ENCODE measurements at regions not wholly inside any gene's neighbourhood (a gene's known extent, or its start where the extent isn't known, plus 50 kb on each side); places are given as distances from the start of the nearest gene placed in this dataset.

GRCh38 chr20:24872291-24873024, 76.6 kb upstream of the CST7 start:
- DNase-seq: no peak

GRCh38 chr20:24873025-24873620, 75.9 kb upstream of the CST7 start:
- no peak for DNase-seq

DNA sequence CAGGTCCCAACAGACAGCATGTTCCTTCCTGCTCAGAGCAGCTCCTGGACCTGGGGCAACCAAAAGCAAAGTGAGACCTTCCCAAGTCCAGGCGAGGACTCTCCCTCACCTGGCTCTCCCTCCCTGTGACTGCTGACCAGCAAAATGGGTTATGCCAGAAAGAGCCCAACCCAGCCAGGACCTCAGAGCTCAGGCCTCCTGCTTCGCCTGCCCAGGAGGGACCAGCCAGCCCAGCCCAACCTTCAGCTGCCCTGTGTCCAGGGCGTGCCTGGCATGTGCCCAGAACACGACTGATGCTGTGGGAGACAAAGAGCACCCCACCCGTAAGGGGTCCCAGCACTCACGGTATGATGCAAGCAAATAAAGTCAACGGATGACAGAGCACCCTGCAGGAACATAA, 74.0 kb upstream of the CST7 start:
- no peak for DNase-seq

DNA sequence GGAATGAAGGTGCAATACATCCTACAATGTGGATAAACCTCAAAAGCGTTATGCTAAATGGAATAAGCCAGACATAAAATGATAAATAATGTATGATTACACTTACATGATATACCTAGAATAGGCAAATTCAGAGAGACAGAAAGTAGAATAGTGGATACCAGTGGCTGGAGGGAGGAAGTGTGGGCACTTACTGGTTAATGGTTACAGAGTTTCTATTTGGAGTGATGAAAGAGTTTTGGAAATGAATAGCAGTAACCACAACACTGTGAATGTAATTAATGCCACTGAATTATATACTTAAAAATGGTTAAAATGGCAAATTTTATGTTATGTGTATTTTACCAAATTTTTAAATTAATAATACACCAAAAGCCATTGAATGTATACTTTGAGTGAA, 71.4 kb upstream of the CST7 start:
- no peak for DNase-seq

GRCh38 chr20:24878657-24879056, 70.4 kb upstream of the CST7 start:
- no peak for DNase-seq

DNA sequence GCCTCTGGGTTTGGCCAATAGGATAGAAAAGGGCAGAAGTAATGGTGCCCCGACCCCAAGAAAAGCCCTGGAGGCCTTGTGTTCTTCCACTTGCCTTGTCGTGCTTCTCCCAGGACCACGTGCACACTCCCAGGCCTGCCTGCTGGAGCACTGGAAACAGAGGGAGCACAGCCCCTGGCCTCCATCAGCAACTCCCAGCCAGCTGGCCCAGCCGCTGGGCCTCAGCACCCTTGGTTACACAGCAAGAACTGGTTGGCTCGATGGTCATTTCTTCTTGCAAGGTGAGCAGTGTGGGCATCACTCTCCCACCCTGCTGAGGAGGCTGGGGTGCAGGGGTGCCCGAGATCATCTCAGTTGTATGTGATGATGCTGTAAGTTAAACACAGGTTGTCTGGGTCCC, 69.2 kb upstream of the CST7 start:
- DNase-seq: no peak

GRCh38 chr20:24880356-24880755, 68.7 kb upstream of the CST7 start:
- no peak for DNase-seq

- no peak for DNase-seq
Measured at GRCh38 chr20:24890286-24890685, 58.8 kb upstream of the CST7 start.

GRCh38 chr20:24891546-24892393, 57.3 kb upstream of the CST7 start:
- DNase-seq: no peak

DNA sequence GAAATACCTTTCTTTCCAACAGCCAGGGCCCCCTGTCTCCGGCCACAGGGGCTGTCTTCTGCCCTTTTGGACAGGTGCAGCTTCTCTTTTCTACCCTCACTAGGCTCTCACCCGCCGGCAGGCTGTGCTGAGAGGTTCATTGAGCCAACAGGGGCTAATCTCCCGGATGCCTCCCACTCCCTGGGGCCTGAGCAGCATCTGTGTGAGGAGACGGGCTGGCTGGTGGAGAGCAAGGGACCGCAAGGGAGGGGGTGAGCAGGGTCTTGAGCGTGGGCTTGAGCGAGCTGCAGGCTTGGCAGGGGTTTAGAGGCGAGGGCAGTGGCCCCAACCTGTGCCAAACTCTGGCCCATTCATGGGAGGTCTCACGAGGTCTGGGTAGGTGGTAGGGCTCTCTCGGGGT, 56.5 kb upstream of the CST7 start:
- DNase-seq: no peak

GRCh38 chr20:24892931-24893330, 56.1 kb upstream of the CST7 start:
- no peak for DNase-seq

DNA sequence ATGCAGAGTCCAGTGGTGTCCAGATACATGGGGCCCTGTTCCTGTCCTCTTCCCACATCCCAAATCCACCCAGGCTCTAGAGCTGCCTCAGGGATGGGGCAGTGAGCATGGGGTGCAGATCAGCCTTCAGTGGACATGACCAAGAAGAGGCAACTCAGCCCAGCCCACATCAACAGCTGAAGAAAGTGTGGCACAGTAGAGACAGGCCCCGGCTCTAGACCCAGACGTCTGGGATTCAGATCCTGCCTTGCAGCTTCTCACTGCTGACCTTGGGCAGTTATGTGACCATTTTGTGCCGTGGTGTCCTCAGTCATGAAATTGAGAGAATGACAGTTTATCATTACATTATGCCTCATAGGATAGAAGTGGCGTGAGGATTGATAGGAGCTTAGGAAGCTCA, 54.6 kb upstream of the CST7 start:
- DNase-seq: no peak

- DNase-seq: no peak
Measured at GRCh38 chr20:24894967-24895366, 54.1 kb upstream of the CST7 start.

- DNase-seq: no peak
Measured at GRCh38 chr20:24895431-24895830, 53.6 kb upstream of the CST7 start.

- DNase-seq: no peak
Measured at GRCh38 chr20:24895898-24896658, 53.0 kb upstream of the CST7 start.

DNA sequence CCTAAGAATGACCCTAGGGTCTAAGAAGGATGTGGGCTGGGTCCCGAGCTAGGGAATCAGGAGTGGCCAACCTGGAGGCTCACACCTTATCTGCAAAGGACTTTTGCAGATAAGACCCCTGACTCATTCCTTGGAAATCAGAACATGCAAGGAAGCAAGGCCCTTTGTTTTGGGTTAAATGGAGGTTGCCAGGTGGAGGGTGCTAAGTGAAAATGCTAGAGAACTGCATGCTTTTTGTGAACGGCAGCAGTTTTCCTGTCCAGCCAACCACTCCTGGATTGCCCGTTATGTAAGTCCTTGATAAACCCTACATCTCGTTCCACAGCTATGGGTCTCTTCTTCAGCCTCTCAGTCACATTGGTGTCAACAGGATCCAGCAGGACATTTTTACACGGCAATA, 52.1 kb upstream of the CST7 start:
- no peak for DNase-seq

GRCh38 chr20:24897974-24898373, 51.1 kb upstream of the CST7 start:
- no peak for DNase-seq

GRCh38 chr20:24899153-24899552, 49.9 kb upstream of the CST7 start:
- no peak for DNase-seq

Measured in fibroblast of skin of back (primary cell).